NCI-H748 treated with DMSO at 0.1 percent for 48 hours (cell line): ENCODE measurements at regions not wholly inside any gene's neighbourhood (a gene's known extent, or its start where the extent isn't known, plus 50 kb on each side); places are given as distances from the start of the nearest gene placed in this dataset.

Source experiments
- DNase-seq: peaks from one replicate; lab custom pipeline; 2025; lab: John Stamatoyannopoulos, UW

GRCh38 chr2:19677825-19678518, 223.8 kb downstream of the TTC32 start:
- DNase-seq: no peak

DNA sequence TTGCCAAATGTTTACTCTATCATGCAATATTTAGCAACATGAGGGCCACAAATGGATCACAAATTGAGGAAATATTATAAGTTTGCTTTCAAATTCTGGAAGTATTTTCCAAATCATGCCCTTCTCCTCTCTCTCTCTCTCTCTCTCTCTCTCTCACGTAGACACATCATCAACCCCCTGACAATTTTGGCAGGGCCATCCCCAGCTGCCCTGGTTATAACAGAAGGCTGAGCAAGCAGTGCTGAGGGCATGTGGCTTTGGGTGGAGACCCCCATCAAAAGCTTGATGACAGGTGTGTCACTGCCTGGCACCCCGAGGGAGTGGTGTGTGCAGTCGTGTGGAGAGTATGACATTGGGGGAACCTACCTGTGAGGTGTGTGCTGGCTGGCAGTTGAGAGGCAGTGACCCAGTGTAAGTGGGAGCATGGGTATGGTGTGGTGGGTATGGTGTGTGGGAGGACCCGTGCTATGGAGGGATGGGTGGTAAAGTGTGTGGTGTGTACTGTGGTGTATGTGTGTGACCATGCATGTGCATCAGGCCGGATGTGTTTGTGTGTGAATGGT, 224.5 kb downstream of the TTC32 start:
- DNase-seq: no peak

GRCh38 chr2:19676770-19677169, 225.0 kb downstream of the TTC32 start:
- DNase-seq: no peak

DNA sequence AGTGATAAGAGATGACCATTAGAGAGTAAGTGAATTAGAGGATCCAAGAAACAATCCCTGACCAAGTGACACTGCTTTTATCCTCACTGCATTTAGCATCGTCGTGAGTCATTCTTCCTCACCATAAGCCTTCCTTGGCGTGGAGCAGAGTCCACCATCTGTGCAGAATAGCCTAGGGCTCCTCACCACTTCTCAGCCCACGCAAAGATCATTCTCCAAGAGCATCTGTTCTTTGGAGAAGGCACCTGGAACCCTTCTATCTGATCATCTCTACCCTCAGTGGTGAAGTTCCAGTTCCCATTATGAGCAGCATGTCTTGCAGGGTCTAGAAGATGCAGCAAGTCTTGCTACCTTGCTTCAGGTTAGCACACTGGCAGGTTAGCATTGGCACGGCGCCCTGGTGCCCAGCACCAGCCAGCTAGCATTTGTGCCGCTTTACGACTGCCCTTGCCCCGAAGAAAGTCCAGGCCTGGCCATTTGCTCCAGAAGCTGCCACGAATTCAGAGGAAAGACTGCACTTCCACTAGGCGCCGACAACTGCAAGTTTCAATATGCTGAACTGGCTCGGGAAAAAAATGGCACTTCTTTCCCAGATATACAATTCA, 225.8 kb downstream of the TTC32 start:
- DNase-seq: no peak

DNA sequence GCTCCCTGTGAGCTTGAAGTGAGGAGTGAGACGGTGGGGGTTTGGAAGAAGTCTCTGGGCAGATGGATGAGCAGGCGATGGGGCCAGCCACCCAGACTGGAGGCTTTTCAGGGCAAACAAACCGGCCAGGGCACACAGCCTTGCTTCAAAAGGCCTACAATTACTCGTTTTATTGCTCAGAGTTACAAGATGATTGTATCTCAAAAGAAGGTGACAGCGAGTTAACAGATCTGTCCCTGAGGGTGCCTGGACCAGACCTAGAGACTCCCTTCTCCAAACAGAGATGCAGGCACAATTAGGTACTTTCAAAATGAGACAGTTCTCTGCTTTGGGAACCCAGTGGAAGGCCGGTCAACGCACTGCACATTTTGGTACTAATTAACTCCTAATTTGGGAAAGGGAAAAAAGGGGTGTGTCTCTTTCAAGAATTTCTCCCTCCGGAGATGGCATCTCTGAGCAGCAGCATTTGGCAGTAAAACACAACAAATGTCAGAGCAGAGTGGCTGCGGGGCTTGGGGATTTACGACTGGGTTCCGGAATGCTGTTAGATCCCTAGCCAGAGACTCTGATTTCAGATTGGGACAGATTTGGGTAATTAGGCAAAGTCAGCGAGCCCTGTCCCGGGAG, 226.7 kb downstream of the TTC32 start:
- DNase-seq: no peak

DNA sequence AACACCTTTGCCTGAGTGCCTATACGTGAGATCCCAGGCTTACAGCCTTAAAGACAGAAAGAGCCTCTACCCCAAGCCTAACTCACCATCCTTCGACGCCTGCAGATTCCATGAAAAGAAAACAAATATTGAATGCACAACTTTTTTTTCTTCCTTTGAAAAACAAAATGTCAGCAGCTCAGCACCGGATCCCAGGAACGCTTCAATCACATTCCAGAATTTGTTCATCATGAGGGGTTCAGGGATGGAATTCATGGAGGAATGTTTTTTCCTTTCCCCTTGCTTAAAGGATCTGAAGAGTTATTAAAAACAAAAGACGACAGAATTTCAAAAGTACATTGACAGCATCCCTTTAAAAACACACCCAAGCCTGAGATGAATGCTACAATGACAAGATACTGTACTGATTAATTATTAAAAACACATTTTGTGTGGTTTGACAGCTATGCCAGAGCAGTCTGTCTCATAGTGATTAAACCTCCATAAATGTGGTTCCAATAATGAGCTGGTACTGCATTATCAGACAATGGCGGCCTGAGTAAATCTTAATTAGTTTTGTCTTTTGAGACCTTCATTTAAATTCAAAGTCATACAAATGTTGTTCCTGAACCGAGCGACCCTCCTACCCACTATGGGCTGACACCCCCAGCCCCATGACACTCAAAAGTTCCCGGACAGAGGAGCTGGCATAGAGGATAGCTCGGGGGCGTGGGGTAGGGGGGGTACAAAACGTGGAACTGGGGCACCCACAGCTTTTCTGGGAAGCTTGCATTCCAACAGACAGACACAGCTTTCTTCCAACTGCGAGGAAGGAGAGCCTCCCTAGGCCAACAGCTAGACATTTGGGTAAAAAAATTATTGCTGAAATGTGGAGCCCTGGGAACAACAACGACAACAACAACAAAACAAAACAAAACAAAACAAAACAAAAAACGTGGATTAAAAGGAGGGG, 227.5 kb downstream of the TTC32 start:
- DNase-seq: no peak

GRCh38 chr2:19673213-19673791, 228.5 kb downstream of the TTC32 start:
- no peak for DNase-seq

GRCh38 chr2:19671916-19672315, 229.9 kb downstream of the TTC32 start:
- no peak for DNase-seq

- no peak for DNase-seq
Measured at GRCh38 chr2:19671311-19671710, 230.5 kb downstream of the TTC32 start.

DNA sequence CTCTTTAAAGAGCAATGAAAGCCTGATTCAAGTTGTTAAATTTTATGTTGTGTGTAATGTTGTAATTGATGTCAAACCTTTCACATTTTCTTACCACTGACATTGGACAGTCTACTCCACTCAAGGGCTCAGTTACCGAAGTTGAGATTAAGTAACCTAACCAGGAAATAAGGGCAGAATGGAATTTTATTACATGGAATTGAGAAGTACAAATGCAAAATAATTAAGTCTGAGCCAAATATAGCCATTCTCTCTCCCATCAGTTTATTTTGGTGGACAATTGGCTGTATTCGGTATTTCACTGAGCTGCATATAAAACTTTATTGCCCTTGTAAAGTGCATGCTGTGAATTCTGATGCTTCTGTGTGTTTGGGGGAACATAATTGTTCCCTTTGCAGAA, 231.5 kb downstream of the TTC32 start:
- no peak for DNase-seq

GRCh38 chr2:19669559-19669958, 232.2 kb downstream of the TTC32 start:
- DNase-seq: no peak

DNA sequence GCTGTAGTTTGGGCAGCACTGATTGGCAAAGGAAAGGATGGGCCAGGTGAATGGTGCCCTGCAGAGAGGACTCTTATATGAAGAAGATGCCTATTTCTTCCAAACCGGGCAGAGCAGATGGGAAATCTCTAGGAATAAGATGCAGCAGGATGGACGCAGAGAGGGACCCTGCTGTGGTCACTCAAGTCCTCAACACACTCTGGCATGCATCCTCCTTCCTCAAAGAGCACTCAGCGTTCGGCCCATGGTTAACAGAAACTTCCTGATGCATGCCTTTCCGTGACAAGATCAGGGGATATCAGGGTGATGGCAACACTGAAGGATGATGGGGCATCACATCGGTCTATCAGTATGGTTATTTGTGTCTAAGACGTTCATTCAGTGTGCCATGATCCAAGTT, 232.7 kb downstream of the TTC32 start:
- no peak for DNase-seq

DNA sequence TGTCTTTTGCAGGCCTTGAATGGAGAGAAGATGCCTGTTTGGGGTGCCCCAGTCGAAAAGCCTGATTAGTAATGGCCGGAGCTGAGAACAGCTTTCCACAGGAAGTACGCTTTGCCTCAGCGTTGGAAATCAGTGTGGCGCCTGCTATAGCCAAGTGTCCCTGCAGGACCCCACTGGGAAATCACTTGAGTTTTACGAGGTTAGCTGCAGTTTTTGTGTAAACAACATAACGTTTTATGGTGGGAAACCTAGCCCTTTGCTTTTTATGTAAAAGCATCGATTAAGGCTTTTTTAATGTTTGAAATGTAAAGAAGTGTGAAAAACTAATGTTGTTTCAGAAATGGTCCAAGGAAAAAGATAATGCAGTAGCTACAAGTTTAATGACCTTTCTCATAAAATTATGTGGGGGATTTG, 234.2 kb downstream of the TTC32 start:
- DNase-seq: peak; percentile 25

- DNase-seq: no peak
Measured at GRCh38 chr2:19667085-19667484, 234.7 kb downstream of the TTC32 start.

DNA sequence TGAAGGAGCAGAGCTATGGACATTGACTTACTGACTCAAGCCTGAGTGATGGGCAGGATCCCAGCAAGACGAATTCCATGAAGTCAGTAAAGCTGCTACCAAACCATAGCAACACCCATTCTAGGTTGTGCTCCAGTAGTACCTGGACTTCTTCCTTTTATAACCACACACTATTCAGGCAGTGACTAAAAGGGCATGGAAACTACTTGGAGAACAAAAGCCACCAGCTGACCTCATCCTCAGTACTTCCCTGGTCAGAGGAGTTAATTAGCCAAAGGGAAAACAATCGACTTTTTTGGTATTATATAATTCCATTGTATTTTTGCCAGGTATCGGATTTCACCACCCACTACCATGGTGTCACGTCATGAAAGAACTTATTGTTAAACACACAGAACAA, 237.1 kb downstream of the TTC32 start:
- DNase-seq: no peak

GRCh38 chr2:19659024-19659792, 242.6 kb downstream of the TTC32 start:
- DNase-seq: no peak

DNA sequence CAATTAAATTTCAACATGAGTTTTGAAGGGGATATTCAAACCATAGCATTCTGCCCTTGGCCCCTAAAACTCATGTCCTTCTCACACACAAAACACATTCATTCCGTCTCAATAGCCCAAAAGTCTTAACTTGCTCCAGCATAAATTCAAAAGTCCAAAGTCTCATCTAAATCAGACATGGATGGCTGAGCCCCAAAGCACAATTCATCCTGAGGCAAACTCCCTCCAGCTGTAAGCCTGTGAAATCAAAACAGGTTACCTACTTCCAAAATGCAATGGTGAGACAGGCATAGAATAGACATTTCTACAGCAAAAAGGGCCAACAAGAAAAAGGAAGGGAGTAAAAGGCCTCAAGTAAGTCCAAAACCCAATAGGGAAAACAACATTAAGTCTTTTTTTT, 245.8 kb downstream of the TTC32 start:
- no peak for DNase-seq

DNA sequence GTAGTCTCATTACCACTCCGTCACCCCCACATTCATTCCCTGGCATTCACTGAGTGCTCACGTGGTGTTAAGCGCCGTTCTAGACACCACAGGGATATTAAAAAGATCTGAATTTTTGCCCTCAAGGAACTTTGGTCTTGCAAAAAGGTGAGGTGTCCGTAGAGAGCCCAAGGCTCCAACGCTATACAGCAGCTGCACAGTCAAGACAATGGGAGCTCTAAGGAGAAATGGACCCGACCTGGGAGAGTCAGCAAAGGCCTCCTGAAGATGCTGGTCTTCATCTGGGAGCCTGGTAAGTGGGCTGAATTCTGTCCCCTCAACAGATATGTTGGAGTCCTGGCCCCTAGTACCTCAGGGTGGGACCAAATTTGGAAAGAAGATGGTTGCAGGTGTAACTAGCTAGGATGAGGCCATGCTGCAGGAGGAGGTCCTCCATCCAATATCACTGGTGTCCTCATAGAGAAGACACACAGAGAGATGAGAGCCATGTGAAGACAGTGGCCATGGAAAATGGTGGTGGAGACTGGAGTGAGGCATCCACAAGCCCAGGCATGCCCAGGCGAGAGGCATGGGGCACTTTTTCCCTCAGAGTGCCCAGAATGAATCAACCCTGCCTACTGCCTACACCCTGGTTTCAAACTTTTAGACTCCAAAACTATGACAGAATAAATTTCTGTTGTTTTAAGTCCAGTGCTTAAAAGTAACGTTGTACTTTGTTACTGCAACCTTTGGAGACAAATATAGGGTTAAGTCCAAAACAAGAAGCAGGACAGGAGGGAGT, 247.3 kb downstream of the TTC32 start:
- DNase-seq: no peak

GRCh38 chr2:19653509-19653908, 248.3 kb downstream of the TTC32 start:
- DNase-seq: no peak

DNA sequence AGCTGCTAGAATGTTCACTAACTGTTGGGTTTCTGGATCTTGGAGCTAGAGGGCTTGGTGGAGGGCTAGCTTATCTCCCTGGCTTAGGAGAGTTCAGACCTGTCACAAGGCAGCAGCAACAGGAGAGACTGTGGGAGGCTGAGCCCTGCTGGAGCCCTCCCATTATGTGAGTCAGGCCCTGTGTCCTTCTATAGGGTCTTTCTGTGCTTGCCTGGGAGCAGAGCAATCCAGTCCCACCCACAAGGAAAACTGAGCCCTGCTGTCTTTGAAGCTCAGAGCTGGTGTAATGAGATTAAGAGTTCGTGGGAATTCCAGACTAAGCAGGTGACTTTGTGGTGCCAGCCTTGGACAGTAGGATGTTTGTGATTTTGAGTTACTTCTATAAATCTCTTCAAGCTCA, 249.0 kb downstream of the TTC32 start:
- no peak for DNase-seq
